H1 (cell line): ENCODE measurements at regions not wholly inside any gene's neighbourhood (a gene's known extent, or its start where the extent isn't known, plus 50 kb on each side); places are given as distances from the start of the nearest gene placed in this dataset.

Experiments
- CTCF ChIA-PET: fragments of 300-600 bp; sonication (Branson Sonifier 250); formaldehyde crosslinking; loops from one replicate; lab custom pipeline; 2021; ENCODE audit not compliant: partially characterized antibody; lab: Charles Lee
- POLR2A ChIA-PET: fragments of 300-600 bp; sonication (Branson Sonifier 250); formaldehyde crosslinking; loops from one replicate; lab custom pipeline; 2021; ENCODE audit warnings: inconsistent platforms; ENCODE audit not compliant: partially characterized antibody; lab: Charles Lee
- DNase-seq, 2 experiments: peaks; one replicate each; pipeline versions ENCODE4 v3.0.0 to v3.0.0-alpha.2; 2010 to 2022; ENCODE audit warnings: low spot score in 2 of 2, low read depth in 1 of 2, mixed read lengths in 1 of 2
- FAIRE-seq: peaks from 2 replicates; lab custom pipeline; 2011; peaks lifted over from hg19 to GRCh38; lab: Jason Lieb, UNC
- H2AFZ ChIP-seq: 2 replicates; pipeline ENCODE4 v1.8.1; 2012; ENCODE audit warnings: low read length, inconsistent platforms
- H2AK5ac ChIP-seq: 2 replicates; pipeline ENCODE4 v1.6.1; 2013; ENCODE audit warnings: low read depth, low read length
- H2BK120ac ChIP-seq: replicated peaks from 2 replicates; pipeline ENCODE3; 2013; ENCODE audit warnings: low read depth, low read length, inconsistent platforms
- H2BK12ac ChIP-seq: 2 replicates; pipeline ENCODE4 v1.6.1; 2013; ENCODE audit warnings: low read depth, low read length
- H2BK15ac ChIP-seq: 2 replicates; pipeline ENCODE4 v1.6.1; 2013; ENCODE audit warnings: low read length
- H2BK20ac ChIP-seq: 2 replicates; pipeline ENCODE4 v1.6.1; 2013; ENCODE audit warnings: low read length
- H2BK5ac ChIP-seq: 2 replicates; pipeline ENCODE4 v1.6.1; 2013; ENCODE audit warnings: low read depth, low read length
- H3K14ac ChIP-seq: 2 replicates; pipeline ENCODE4 v1.6.1; 2013; ENCODE audit warnings: inconsistent platforms; ENCODE audit not compliant: insufficient read length
- H3K18ac ChIP-seq: 2 replicates; pipeline ENCODE4 v1.6.1; 2013; ENCODE audit warnings: low read length; ENCODE audit errors: extremely low read depth
- H3K23ac ChIP-seq: 2 replicates; pipeline ENCODE4 v1.6.1; 2013; ENCODE audit warnings: inconsistent platforms; ENCODE audit not compliant: insufficient read length
- H3K23me2 ChIP-seq: 2 replicates; pipeline ENCODE4 v1.6.1; 2013; ENCODE audit warnings: low read depth, low read length
- H3K27ac ChIP-seq: 2 replicates; pipeline ENCODE4 v1.6.1; 2011; ENCODE audit warnings: low read depth, low read length, inconsistent platforms
- H3K27me3 ChIP-seq, 4 experiments: replicated peaks in 1 of 4; 1 replicate in 1 of 4; 2 replicates in 3 of 4; pipeline versions ENCODE4 v1.6.1 to v1.8.1; 2011 to 2013; ENCODE audit warnings: low read length in 3 of 4, mild to moderate bottlenecking in 3 of 4, inconsistent platforms in 2 of 4, mixed read lengths in 2 of 4, moderate library complexity in 1 of 4; ENCODE audit not compliant: control insufficient read depth in 3 of 4, insufficient read depth in 3 of 4; ENCODE audit errors: extremely low read depth in 1 of 4
- H3K36me3 ChIP-seq, 4 experiments: 2 replicates each; pipeline versions ENCODE4 v1.6.1 to v1.8.1; 2011 to 2013; ENCODE audit warnings: mild to moderate bottlenecking in 4 of 4, low read length in 3 of 4, moderate library complexity in 2 of 4, control low read depth in 1 of 4, inconsistent platforms in 1 of 4; ENCODE audit not compliant: insufficient read depth in 4 of 4, control insufficient read depth in 2 of 4
- H3K4ac ChIP-seq: replicated peaks from 2 replicates; pipeline ENCODE3; 2013; ENCODE audit warnings: low read length, low read depth, mixed read lengths, inconsistent platforms; ENCODE audit not compliant: insufficient read length
- H3K4me1 ChIP-seq, 4 experiments: replicated peaks in 1 of 4; 1 replicate in 1 of 4; 2 replicates in 3 of 4; pipeline versions ENCODE4 v1.6.1 to v1.8.1; 2011 to 2013; ENCODE audit warnings: low read length in 3 of 4, inconsistent platforms in 2 of 4, mixed read lengths in 1 of 4; ENCODE audit not compliant: insufficient read depth in 4 of 4, control insufficient read depth in 3 of 4
- H3K4me2 ChIP-seq, 2 experiments: 2 replicates each; pipeline versions ENCODE4 v1.6.1 to v1.8.1; 2011 to 2013; ENCODE audit warnings: low read depth in 2 of 2, low read length in 2 of 2, control low read depth in 1 of 2, inconsistent platforms in 1 of 2, mild to moderate bottlenecking in 1 of 2; ENCODE audit not compliant: insufficient read depth in 1 of 2
- H3K4me3 ChIP-seq, 4 experiments: fragments of 200-600, 300-600 bp in 1 of 4; sonication (generic), shearing (Covaris generic), sonication (Bioruptor Twin) in 1 of 4; 2 replicates each; pipeline versions ENCODE4 v1.5.1 to v1.8.1; 2011 to 2016; ENCODE audit warnings: low read length in 4 of 4, low read depth in 3 of 4, control low read depth in 2 of 4, inconsistent platforms in 2 of 4, mild to moderate bottlenecking in 2 of 4, mixed read lengths in 1 of 4, moderate library complexity in 1 of 4; ENCODE audit not compliant: insufficient read depth in 2 of 4; ENCODE audit errors: extremely low read depth in 1 of 4
- H3K56ac ChIP-seq: replicated peaks from 2 replicates; pipeline ENCODE3; 2013; ENCODE audit warnings: low read depth, mild to moderate bottlenecking, mixed read lengths, low read length, inconsistent platforms; ENCODE audit not compliant: insufficient read length
- H3K79me1 ChIP-seq: 2 replicates; pipeline ENCODE4 v1.6.1; 2013; ENCODE audit warnings: low read depth, low read length, control low read depth
- H3K79me2 ChIP-seq, 2 experiments: 2 replicates each; pipeline versions ENCODE4 v1.6.1 to v1.8.1; 2012 to 2013; ENCODE audit warnings: low read length in 2 of 2, mild to moderate bottlenecking in 2 of 2, inconsistent platforms in 1 of 2; ENCODE audit not compliant: insufficient read depth in 2 of 2, control insufficient read depth in 1 of 2
- H3K9ac ChIP-seq, 4 experiments: replicated peaks in 1 of 4; 1 replicate in 1 of 4; 2 replicates in 3 of 4; pipeline versions ENCODE4 v1.6.1 to v1.8.1; 2011 to 2013; ENCODE audit warnings: low read depth in 3 of 4, low read length in 3 of 4, control low read depth in 2 of 4, mild to moderate bottlenecking in 2 of 4, moderate library complexity in 2 of 4, inconsistent platforms in 1 of 4; ENCODE audit errors: extremely low read depth in 1 of 4
- H3K9me3 ChIP-seq, 2 experiments: 2 replicates each; pipeline versions ENCODE4 v1.6.1 to v1.8.1; 2012 to 2013; ENCODE audit warnings: mild to moderate bottlenecking in 2 of 2, moderate library complexity in 2 of 2, control low read depth in 1 of 2, inconsistent platforms in 1 of 2, low read depth in 1 of 2, low read length in 1 of 2, mixed read lengths in 1 of 2; ENCODE audit not compliant: insufficient read depth in 2 of 2
- H4K20me1 ChIP-seq, 2 experiments: replicated peaks in 1 of 2; 2 replicates each; pipeline versions ENCODE3 to v1.8.1; 2011 to 2013; ENCODE audit warnings: inconsistent platforms in 2 of 2, low read length in 2 of 2, mild to moderate bottlenecking in 1 of 2; ENCODE audit not compliant: insufficient read depth in 2 of 2, control insufficient read depth in 1 of 2
- H4K5ac ChIP-seq: 2 replicates; pipeline ENCODE4 v1.6.1; 2013; ENCODE audit warnings: low read length, low read depth, mixed read lengths, inconsistent platforms; ENCODE audit not compliant: insufficient read length
- H4K8ac ChIP-seq: 2 replicates; pipeline ENCODE4 v1.8.0; 2013; ENCODE audit warnings: mild to moderate bottlenecking, moderate library complexity, low read length, inconsistent platforms; ENCODE audit not compliant: insufficient read depth; ENCODE audit errors: extremely low read depth
- H4K91ac ChIP-seq: replicated peaks from 2 replicates; pipeline ENCODE3; 2013; ENCODE audit warnings: low read length, mixed read lengths, inconsistent platforms; ENCODE audit not compliant: insufficient read length
- ATF3 ChIP-seq: IDR thresholded peaks from 2 replicates; pipeline ENCODE4 v1.6.1; 2011; ENCODE audit warnings: low read depth, mild to moderate bottlenecking, low read length; ENCODE audit not compliant: insufficient read depth
- CREB1 ChIP-seq: IDR thresholded peaks from 2 replicates; pipeline ENCODE4 v1.6.1; 2012; ENCODE audit warnings: inconsistent platforms
- GTF2F1 ChIP-seq: IDR thresholded peaks from 2 replicates; pipeline ENCODE4 v1.6.1; 2012; ENCODE audit warnings: low read depth, low read length, improper control_type of control experiment, borderline replicate concordance
- KDM1A ChIP-seq: fragments of 200-600, 300-600 bp; sonication (generic); IDR thresholded peaks from 2 replicates; pipeline ENCODE4 v1.7.1; 2016; ENCODE audit warnings: mild to moderate bottlenecking, low read length, borderline replicate concordance
- KDM4A ChIP-seq: IDR thresholded peaks from one replicate; pipeline ENCODE4 v1.7.1; 2012; ENCODE audit warnings: low read depth, mild to moderate bottlenecking, moderate library complexity, low read length, inconsistent platforms; ENCODE audit not compliant: severe bottlenecking
- NRF1 ChIP-seq: IDR thresholded peaks from 2 replicates; pipeline ENCODE4 v1.6.1; 2011; ENCODE audit warnings: mild to moderate bottlenecking, low read depth, low read length, improper control_type of control experiment
- RBBP5 ChIP-seq: IDR thresholded peaks from 2 replicates; pipeline ENCODE4 v1.7.1; 2012; ENCODE audit warnings: low read depth, mild to moderate bottlenecking, inconsistent platforms, low read length, moderate library complexity, borderline replicate concordance
- SP4 ChIP-seq: IDR thresholded peaks from 2 replicates; pipeline ENCODE4 v1.6.1; 2012; ENCODE audit warnings: low read length, inconsistent platforms
- YY1 ChIP-seq: IDR thresholded peaks from 2 replicates; pipeline ENCODE4 v1.6.1; 2011; ENCODE audit warnings: low read depth, mild to moderate bottlenecking, low read length
- ZNF274 ChIP-seq: IDR thresholded peaks from 2 replicates; pipeline ENCODE4 v1.7.0; 2012; ENCODE audit warnings: low read length, borderline replicate concordance; ENCODE audit errors: extremely low read depth
- WGBS, 2 experiments: shearing (Covaris generic) in 1 of 2; methylation state at CpG; one replicate each; pipeline versions ENCODE4 v1.1.6 to v1.1.7; 2013 to 2015; ENCODE audit warnings: low lambda C conversion rate in 2 of 2, mixed read lengths in 2 of 2, inconsistent platforms in 1 of 2, low coverage in 1 of 2, missing lambda C conversion rate in 1 of 2; ENCODE audit not compliant: insufficient replicate concordance in 2 of 2, insufficient coverage in 1 of 2, insufficient read length in 1 of 2; ENCODE audit errors: extremely low coverage in 1 of 2, missing lambda C conversion rate in 1 of 2; 5-methylcytosine and 5-hydroxymethylcytosine counted together

- no peak overlapping the region for H2BK15ac ChIP-seq
- no peak overlapping the region for H3K4ac ChIP-seq
- no peak overlapping the region for H2BK20ac ChIP-seq
- H3K9ac ChIP-seq, result no peak overlapping the region
- no peak overlapping the region for H2AK5ac ChIP-seq
- H3K4me1 ChIP-seq, result no peaks in the 10 kb centered on the region
- DNase-seq (no peak), FAIRE-seq (no peak)
- no peak overlapping the region for H3K27ac ChIP-seq
- H3K36me3 ChIP-seq, result no peaks in the 10 kb centered on the region
- TF ChIP-seq GTF2F1 (no peak), YY1 (no peak), CREB1 (no peak), NRF1 (no peak), ATF3 (no peak), RBBP5 (no peak), KDM1A (no peak), SP4 (no peak), ZNF274 (no peak), KDM4A (no peak)
- no peak overlapping the region for H3K4me3 ChIP-seq
- H3K18ac ChIP-seq, result no peak overlapping the region
- H2BK120ac ChIP-seq, result no peak overlapping the region
- H3K56ac ChIP-seq, result no peak overlapping the region
- no peak overlapping the region for H2BK5ac ChIP-seq
- no peak overlapping the region for H2BK12ac ChIP-seq
- H3K9me3 ChIP-seq, result no peaks in the 10 kb centered on the region
- H3K79me1 ChIP-seq, result no peaks in the 10 kb centered on the region
- no peaks in the 10 kb centered on the region for H3K79me2 ChIP-seq
- no peak overlapping the region for H3K23ac ChIP-seq
- no peak overlapping the region for H2AFZ ChIP-seq
- no peaks in the 10 kb centered on the region for H3K23me2 ChIP-seq
- H3K4me2 ChIP-seq, result no peak overlapping the region
- ChIA-PET POLR2A (no interaction called here), CTCF (no interaction called here)
- H4K5ac ChIP-seq, result no peak overlapping the region
- no peak overlapping the region for H3K14ac ChIP-seq
- H4K91ac ChIP-seq, result no peak overlapping the region
- no peaks in the 10 kb centered on the region for H4K20me1 ChIP-seq
- no peaks in the 10 kb centered on the region for H3K27me3 ChIP-seq
- 95% methylated on average over 2 of the region's 3 CpGs; no CpG with 5 or more reads in 1 of the 2 experiments for WGBS, 2 experiments
- H4K8ac ChIP-seq, result no peak overlapping the region
Measured at GRCh38 chrX:46165866-46166265, 379.4 kb downstream of the ZNF674 start.
